A204.1 (cell line): ENCODE measurements at regions not wholly inside any gene's neighbourhood (a gene's known extent, or its start where the extent isn't known, plus 50 kb on each side); places are given as distances from the start of the nearest gene placed in this dataset.
"Not testable (repeated sequence)": the region's sequence is repeated elsewhere in the genome, so short reads cannot be mapped to it uniquely, and the experiment has no call there.

ENCODE experiments used
- FAIRE-seq: peaks from 2 replicates; lab custom pipeline; 2012; peaks lifted over from hg19 to GRCh38; lab: Jason Lieb, UNC

GRCh38 chr18:14991934-14992445 lies 244.0 kb downstream of the ANKRD30B start:
- FAIRE-seq = not testable (repeated sequence)

- FAIRE-seq = not testable (repeated sequence)
Observed at GRCh38 chr18:14992758-14993157, 244.8 kb downstream of the ANKRD30B start.

- FAIRE-seq = not testable (repeated sequence)
Observed at GRCh38 chr18:14995023-14995422, 247.1 kb downstream of the ANKRD30B start.

- no peak for FAIRE-seq
Observed at GRCh38 chr18:14997357-14997756, 249.4 kb downstream of the ANKRD30B start.

- FAIRE-seq = not testable (repeated sequence)
Observed at GRCh38 chr18:14997899-14998298, 249.9 kb downstream of the ANKRD30B start.

GRCh38 chr18:14998360-14999042 lies 250.5 kb downstream of the ANKRD30B start:
- not testable (repeated sequence) for FAIRE-seq

- FAIRE-seq = no peak
Observed at GRCh38 chr18:14999085-14999975, 251.4 kb downstream of the ANKRD30B start.

- FAIRE-seq = not testable (repeated sequence)
Observed at GRCh38 chr18:15000119-15001037, 252.4 kb downstream of the ANKRD30B start.

GRCh38 chr18:15001038-15001794 lies 253.2 kb downstream of the ANKRD30B start:
- FAIRE-seq = not testable (repeated sequence)

GRCh38 chr18:15001795-15002107 lies 253.8 kb downstream of the ANKRD30B start:
- not testable (repeated sequence) for FAIRE-seq

GRCh38 chr18:15002765-15003164 lies 254.8 kb downstream of the ANKRD30B start:
- FAIRE-seq = not testable (repeated sequence)

- not testable (repeated sequence) for FAIRE-seq
Observed at GRCh38 chr18:15003231-15003630, 255.3 kb downstream of the ANKRD30B start.

GRCh38 chr18:15003636-15004269 lies 255.8 kb downstream of the ANKRD30B start:
- FAIRE-seq = not testable (repeated sequence)

GRCh38 chr18:15004270-15004973 lies 256.4 kb downstream of the ANKRD30B start:
- not testable (repeated sequence) for FAIRE-seq

GRCh38 chr18:15005313-15006130 lies 257.6 kb downstream of the ANKRD30B start:
- no peak for FAIRE-seq

- not testable (repeated sequence) for FAIRE-seq
Observed at GRCh38 chr18:15006616-15007015, 258.6 kb downstream of the ANKRD30B start.

- FAIRE-seq = not testable (repeated sequence)
Observed at GRCh38 chr18:15026041-15026440, 278.1 kb downstream of the ANKRD30B start.

GRCh38 chr18:15028037-15028436 lies 280.1 kb downstream of the ANKRD30B start:
- FAIRE-seq = peak; percentile 95

- not testable (repeated sequence) for FAIRE-seq
Observed at GRCh38 chr18:15060279-15060880, 312.4 kb downstream of the ANKRD30B start.
